DOHH2 (cell line): ENCODE measurements at regions not wholly inside any gene's neighbourhood (a gene's known extent, or its start where the extent isn't known, plus 50 kb on each side); places are given as distances from the start of the nearest gene placed in this dataset.

ENCODE experiments used
- H3F3A ChIP-seq: fragments of 200-600 bp; sonication (generic), shearing (Covaris generic); 2 replicates; pipeline ENCODE4 v1.6.0; 2016; ENCODE audit warnings: antibody characterized with exemption, mild to moderate bottlenecking; ENCODE audit not compliant: control insufficient read depth, insufficient read depth
- H3K27ac ChIP-seq: fragments of 200-600 bp; sonication (generic); 2 replicates; pipeline ENCODE4 v1.5.1; 2014; ENCODE audit warnings: low read depth, mild to moderate bottlenecking, low read length, moderate library complexity
- H3K27me3 ChIP-seq: fragments of 200-600 bp; sonication (generic); 2 replicates; pipeline ENCODE4 v1.6.1; 2014; ENCODE audit warnings: mild to moderate bottlenecking, low read length, mixed read lengths; ENCODE audit not compliant: control insufficient read depth
- H3K36me3 ChIP-seq: fragments of 200-600 bp; sonication (generic); 2 replicates; pipeline ENCODE4 v1.6.1; 2014; ENCODE audit warnings: mild to moderate bottlenecking, low read length, moderate library complexity, mixed read lengths; ENCODE audit not compliant: control insufficient read depth
- H3K4me1 ChIP-seq: fragments of 200-600 bp; sonication (generic); 2 replicates; pipeline ENCODE4 v1.6.1; 2014; ENCODE audit warnings: mild to moderate bottlenecking, low read length, mixed read lengths; ENCODE audit not compliant: control insufficient read depth
- H3K4me2 ChIP-seq: fragments of 200-600 bp; sonication (generic); 2 replicates; pipeline ENCODE4 v1.6.0; 2014; ENCODE audit warnings: mild to moderate bottlenecking, low read length, moderate library complexity
- H3K4me3 ChIP-seq: fragments of 200-600 bp; sonication (generic); 2 replicates; pipeline ENCODE4 v1.5.1; 2014; ENCODE audit warnings: mild to moderate bottlenecking, low read length, mixed read lengths
- H3K79me2 ChIP-seq: fragments of 200-600 bp; sonication (generic); 2 replicates; pipeline ENCODE4 v1.6.1; 2014; ENCODE audit warnings: mild to moderate bottlenecking, low read length, mixed read lengths; ENCODE audit not compliant: control insufficient read depth
- H3K9me2 ChIP-seq: fragments of 200-600 bp; sonication (generic); replicated peaks from 2 replicates; pipeline ENCODE4 v1.6.1; 2014; ENCODE audit warnings: mild to moderate bottlenecking, low read length, mixed read lengths; ENCODE audit not compliant: control insufficient read depth
- H3K9me3 ChIP-seq: fragments of 200-600 bp; sonication (generic); 2 replicates; pipeline ENCODE4 v1.6.1; 2014; ENCODE audit warnings: antibody characterized with exemption, low read length, mixed read lengths; ENCODE audit not compliant: control insufficient read depth, insufficient read depth
- H4K20me1 ChIP-seq: fragments of 200-600 bp; sonication (generic); 2 replicates; pipeline ENCODE4 v1.6.0; 2014; ENCODE audit warnings: low read depth, mild to moderate bottlenecking, antibody characterized with exemption, low read length, moderate library complexity; ENCODE audit not compliant: control insufficient read depth, insufficient read depth
- CTCF ChIP-seq: fragments of 200-600 bp; sonication (generic); IDR thresholded peaks from one replicate; pipeline ENCODE4 v1.5.1; 2014; ENCODE audit warnings: antibody characterized with exemption, mild to moderate bottlenecking, low read depth, low read length; ENCODE audit not compliant: poor library complexity, severe bottlenecking
- EZH2phosphoT487 ChIP-seq: fragments of 200-600 bp; sonication (generic); IDR thresholded peaks from 2 replicates; pipeline ENCODE4 v1.6.1; 2017; ENCODE audit warnings: borderline replicate concordance, mild to moderate bottlenecking, antibody characterized with exemption, low read length, moderate library complexity, mixed read lengths

- Histone ChIP-seq H3K36me3 (no peaks in the 10 kb centered on the region), H3K4me3 (no peak overlapping the region), H3K27ac (no peak overlapping the region), H3K4me1 (no peaks in the 10 kb centered on the region), H3K9me2 (no peaks in the 10 kb centered on the region), H4K20me1 (no peaks in the 10 kb centered on the region), H3F3A (no peaks in the 10 kb centered on the region), H3K27me3 (peaks cover 6% of the 10 kb centered on the region), H3K9me3 (no peaks in the 10 kb centered on the region), H3K79me2 (no peaks in the 10 kb centered on the region), H3K4me2 (no peak overlapping the region)
- no peak for TF ChIP-seq CTCF
- TF ChIP-seq EZH2phosphoT487 = no peak
Observed at GRCh38 chr7:106372595-106373318, 88.0 kb upstream of the NAMPT start.

- Histone ChIP-seq H3K27me3 (peaks cover 6% of the 10 kb centered on the region), H3K27ac (no peak overlapping the region), H3K9me2 (no peaks in the 10 kb centered on the region), H3K4me2 (no peak overlapping the region), H3K79me2 (no peaks in the 10 kb centered on the region), H3K9me3 (no peaks in the 10 kb centered on the region), H3K36me3 (no peaks in the 10 kb centered on the region), H3F3A (no peaks in the 10 kb centered on the region), H3K4me1 (no peaks in the 10 kb centered on the region), H3K4me3 (no peak overlapping the region), H4K20me1 (no peaks in the 10 kb centered on the region)
- TF ChIP-seq EZH2phosphoT487 (no peak), CTCF (no peak)
Observed at GRCh38 chr7:106372126-106372525, 87.3 kb upstream of the NAMPT start.

GRCh38 chr7:106371629-106372028, 86.8 kb upstream of the NAMPT start:
- Histone ChIP-seq H3F3A (no peaks in the 10 kb centered on the region), H3K27ac (no peak overlapping the region), H3K27me3 (peaks cover 6% of the 10 kb centered on the region), H3K4me2 (no peak overlapping the region), H3K9me3 (no peaks in the 10 kb centered on the region), H3K9me2 (no peaks in the 10 kb centered on the region), H3K4me3 (no peak overlapping the region), H3K4me1 (no peaks in the 10 kb centered on the region), H3K79me2 (no peaks in the 10 kb centered on the region), H4K20me1 (no peaks in the 10 kb centered on the region), H3K36me3 (no peaks in the 10 kb centered on the region)
- TF ChIP-seq EZH2phosphoT487 (no peak), CTCF (no peak)
